CD14-positive monocyte (primary cell): ENCODE measurements at regions not wholly inside any gene's neighbourhood (a gene's known extent, or its start where the extent isn't known, plus 50 kb on each side); places are given as distances from the start of the nearest gene placed in this dataset.

Experiments used
- DNase-seq, 3 donors: peaks; one replicate each; pipeline ENCODE4 v3.0.0-alpha.2; 2011 to 2022
- H2AFZ ChIP-seq: 2 replicates; pipeline ENCODE4 v1.6.0; 2012; ENCODE audit warnings: mild to moderate bottlenecking, low read depth, low read length, inconsistent platforms; ENCODE audit not compliant: insufficient read depth, poor library complexity, severe bottlenecking
- H3K27ac ChIP-seq, 2 donors: 1 replicate in 1 of 2; 2 replicates in 1 of 2; pipeline ENCODE4 v1.5.1; 2012 to 2013; ENCODE audit warnings: low read length in 2 of 2, control low read depth in 1 of 2, inconsistent platforms in 1 of 2, low read depth in 1 of 2, mild to moderate bottlenecking in 1 of 2
- H3K27me3 ChIP-seq, 2 donors: one replicate each; pipeline versions ENCODE4 v1.6.0 to v1.6.1; 2011 to 2013; ENCODE audit warnings: low read length in 2 of 2; ENCODE audit not compliant: control insufficient read depth in 2 of 2, insufficient read depth in 2 of 2
- H3K36me3 ChIP-seq, 2 donors: replicated peaks in 1 of 2; 1 replicate in 1 of 2; 2 replicates in 1 of 2; pipeline versions ENCODE4 v1.5.1 to v1.6.1; 2012 to 2013; ENCODE audit warnings: low read length in 2 of 2, control low read depth in 1 of 2, inconsistent platforms in 1 of 2, mild to moderate bottlenecking in 1 of 2; ENCODE audit not compliant: insufficient read depth in 2 of 2, control insufficient read depth in 1 of 2
- H3K4me1 ChIP-seq, 2 donors: 1 replicate in 1 of 2; 2 replicates in 1 of 2; pipeline versions ENCODE4 v1.5.1 to v1.6.1; 2012 to 2013; ENCODE audit warnings: low read length in 2 of 2, control low read depth in 1 of 2, inconsistent platforms in 1 of 2, mild to moderate bottlenecking in 1 of 2, moderate library complexity in 1 of 2; ENCODE audit not compliant: insufficient read depth in 2 of 2, control insufficient read depth in 1 of 2
- H3K4me2 ChIP-seq: replicated peaks from 2 replicates; pipeline ENCODE3; 2012; ENCODE audit warnings: low read length, moderate library complexity, mild to moderate bottlenecking; ENCODE audit not compliant: poor library complexity, severe bottlenecking; ENCODE audit errors: extremely low read depth
- H3K4me3 ChIP-seq, 3 experiments: fragments of 200-600 bp in 1 of 3; sonication (generic) in 1 of 3; replicated peaks in 1 of 3; 1 replicate in 2 of 3; 2 replicates in 1 of 3; pipeline ENCODE4 v1.5.1; 2011 to 2013; ENCODE audit warnings: low read length in 3 of 3, mild to moderate bottlenecking in 3 of 3, control low read depth in 2 of 3, low read depth in 2 of 3, inconsistent platforms in 1 of 3, moderate library complexity in 1 of 3
- H3K79me2 ChIP-seq: 2 replicates; pipeline ENCODE4 v1.6.0; 2012; ENCODE audit warnings: mild to moderate bottlenecking, control low read depth, inconsistent platforms, low read length, moderate library complexity; ENCODE audit not compliant: insufficient read depth
- H3K9ac ChIP-seq: 2 replicates; pipeline ENCODE4 v1.6.0; 2017; ENCODE audit warnings: low read length, mild to moderate bottlenecking; ENCODE audit not compliant: insufficient read depth, poor library complexity, severe bottlenecking
- H3K9me3 ChIP-seq, 2 donors: replicated peaks in 1 of 2; 1 replicate in 1 of 2; 2 replicates in 1 of 2; pipeline versions ENCODE4 v1.5.1 to v1.6.1; 2012 to 2013; ENCODE audit warnings: low read length in 2 of 2, control low read depth in 1 of 2; ENCODE audit not compliant: control insufficient read depth in 1 of 2, insufficient read depth in 1 of 2
- H4K20me1 ChIP-seq: 2 replicates; pipeline ENCODE4 v1.6.0; 2012; ENCODE audit warnings: mild to moderate bottlenecking, low read length, control low read depth, moderate library complexity; ENCODE audit not compliant: insufficient read depth
- H3K27ac Mint-ChIP-seq, 7 donors: one replicate each; pipeline ENCODE4 v1.8.0; 2020; ENCODE audit warnings: mild to moderate bottlenecking in 7 of 7, mixed read lengths in 7 of 7, moderate library complexity in 6 of 7, inconsistent platforms in 2 of 7
- H3K27me3 Mint-ChIP-seq, 3 donors: one replicate each; pipeline ENCODE4 v1.8.0; 2021 to 2022; ENCODE audit warnings: low read depth in 3 of 3, mild to moderate bottlenecking in 3 of 3, mixed read lengths in 3 of 3, moderate library complexity in 3 of 3, inconsistent platforms in 1 of 3
- H3K36me3 Mint-ChIP-seq, 2 donors: one replicate each; pipeline ENCODE4 v1.8.0; 2020; ENCODE audit warnings: mixed read lengths in 2 of 2, inconsistent platforms in 1 of 2, mild to moderate bottlenecking in 1 of 2
- H3K4me1 Mint-ChIP-seq: one replicate; pipeline ENCODE4 v1.8.0; 2020; ENCODE audit warnings: mild to moderate bottlenecking, mixed read lengths
- H3K4me3 Mint-ChIP-seq, 2 donors: one replicate each; pipeline ENCODE4 v1.8.0; 2020; ENCODE audit warnings: mild to moderate bottlenecking in 2 of 2, mixed read lengths in 2 of 2, moderate library complexity in 1 of 2
- H3K9me3 Mint-ChIP-seq, 7 donors: one replicate each; pipeline ENCODE4 v1.8.0; 2020 to 2022; ENCODE audit warnings: mixed read lengths in 7 of 7, mild to moderate bottlenecking in 6 of 7, moderate library complexity in 6 of 7, inconsistent platforms in 2 of 7
- WGBS: methylation state at CpG from one replicate; pipeline ENCODE4 v1.1.5; 2013; ENCODE audit warnings: missing lambda C conversion rate; ENCODE audit not compliant: insufficient coverage; 5-methylcytosine and 5-hydroxymethylcytosine counted together
- intact Hi-C, 2 donors: fragments of 100-400 bp; cut with micrococcal nuclease; formaldehyde crosslinking; loops; one replicate each; pipeline versions ENCODE4 v1.15.0 to v1.15.1; 2023
- TF ChIP-seq, protein P1 (sequence below): fragments of 200-600 bp; IDR thresholded peaks from one replicate; pipeline ENCODE4 v1.8.0; 2022; ENCODE audit warnings: antibody characterized with exemption, mild to moderate bottlenecking

DNA sequence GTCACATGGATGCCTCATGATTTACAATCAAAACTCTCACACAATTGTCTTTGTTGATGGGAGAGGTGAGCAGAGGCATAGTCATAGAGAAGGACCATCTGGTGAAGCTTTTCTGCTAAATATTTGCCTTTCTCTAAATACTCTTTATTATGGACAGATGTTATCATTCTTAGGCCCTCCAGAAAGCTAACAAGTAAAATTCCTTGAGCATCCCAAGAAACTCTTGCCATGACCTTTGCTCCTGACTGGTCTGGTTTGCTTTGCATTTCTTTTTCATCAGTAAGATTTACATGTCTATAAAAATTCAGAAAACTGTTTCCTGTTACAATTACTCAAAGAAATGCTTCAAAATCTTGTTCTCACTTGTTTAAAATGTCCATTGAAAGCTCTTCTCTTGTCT lies 1336.6 kb upstream of the CDH8 start:
- H3K9me3 Mint-ChIP-seq = no peaks in the 10 kb centered on the region

DNA sequence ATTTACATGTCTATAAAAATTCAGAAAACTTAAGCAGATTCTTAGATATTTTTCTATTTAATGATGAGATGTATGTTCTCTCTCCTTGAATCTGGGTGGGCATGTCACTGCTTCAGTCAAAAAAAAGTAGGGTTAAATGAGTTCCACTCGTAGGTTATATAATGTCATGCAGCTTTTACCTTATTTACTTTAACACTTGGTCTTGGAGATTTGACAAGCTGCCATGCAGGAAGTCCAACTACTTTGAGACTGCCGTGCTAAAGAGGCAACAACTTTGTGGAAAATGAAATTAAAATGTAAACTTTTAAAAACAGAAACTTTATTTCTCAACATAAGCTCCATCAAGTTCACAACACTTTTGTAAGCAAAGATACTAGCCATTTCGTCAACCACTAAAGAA lies 1336.0 kb upstream of the CDH8 start:
- H3K27ac ChIP-seq = no peak overlapping the region
- no peak overlapping the region for H3K4me3 ChIP-seq
- TF ChIP-seq, protein P1, sequence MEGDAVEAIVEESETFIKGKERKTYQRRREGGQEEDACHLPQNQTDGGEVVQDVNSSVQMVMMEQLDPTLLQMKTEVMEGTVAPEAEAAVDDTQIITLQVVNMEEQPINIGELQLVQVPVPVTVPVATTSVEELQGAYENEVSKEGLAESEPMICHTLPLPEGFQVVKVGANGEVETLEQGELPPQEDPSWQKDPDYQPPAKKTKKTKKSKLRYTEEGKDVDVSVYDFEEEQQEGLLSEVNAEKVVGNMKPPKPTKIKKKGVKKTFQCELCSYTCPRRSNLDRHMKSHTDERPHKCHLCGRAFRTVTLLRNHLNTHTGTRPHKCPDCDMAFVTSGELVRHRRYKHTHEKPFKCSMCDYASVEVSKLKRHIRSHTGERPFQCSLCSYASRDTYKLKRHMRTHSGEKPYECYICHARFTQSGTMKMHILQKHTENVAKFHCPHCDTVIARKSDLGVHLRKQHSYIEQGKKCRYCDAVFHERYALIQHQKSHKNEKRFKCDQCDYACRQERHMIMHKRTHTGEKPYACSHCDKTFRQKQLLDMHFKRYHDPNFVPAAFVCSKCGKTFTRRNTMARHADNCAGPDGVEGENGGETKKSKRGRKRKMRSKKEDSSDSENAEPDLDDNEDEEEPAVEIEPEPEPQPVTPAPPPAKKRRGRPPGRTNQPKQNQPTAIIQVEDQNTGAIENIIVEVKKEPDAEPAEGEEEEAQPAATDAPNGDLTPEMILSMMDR = no peak
- H3K4me3 Mint-ChIP-seq = no peak overlapping the region
- H3K9me3 ChIP-seq = no peaks in the 10 kb centered on the region
- H3K4me1 Mint-ChIP-seq = no peaks in the 10 kb centered on the region
- H4K20me1 ChIP-seq = no peaks in the 10 kb centered on the region
- no peaks in the 10 kb centered on the region for H3K79me2 ChIP-seq
- H2AFZ ChIP-seq = no peak overlapping the region
- no peaks in the 10 kb centered on the region for H3K9me3 Mint-ChIP-seq
- WGBS = no CpG with 5 or more reads among the region's 3 CpGs
- no peak overlapping the region for H3K9ac ChIP-seq
- no peaks in the 10 kb centered on the region for H3K36me3 Mint-ChIP-seq
- H3K27ac Mint-ChIP-seq = no peak overlapping the region
- H3K36me3 ChIP-seq = no peaks in the 10 kb centered on the region
- intact Hi-C loops = no loop called here
- no peaks in the 10 kb centered on the region for H3K27me3 Mint-ChIP-seq
- no peaks in the 10 kb centered on the region for H3K4me1 ChIP-seq
- H3K27me3 ChIP-seq = no peaks in the 10 kb centered on the region
- no peak overlapping the region for H3K4me2 ChIP-seq
- DNase-seq = no peak

More for the DNA sequence above, 1336.6 kb upstream of the CDH8 start:
- Mint-ChIP-seq H3K4me3 (no peak overlapping the region), H3K36me3 (no peaks in the 10 kb centered on the region), H3K27me3 (no peaks in the 10 kb centered on the region), H3K27ac (no peak overlapping the region), H3K4me1 (no peaks in the 10 kb centered on the region)
- Histone ChIP-seq H3K36me3 (no peaks in the 10 kb centered on the region), H3K4me2 (no peak overlapping the region), H3K27ac (no peak overlapping the region), H3K4me3 (no peak overlapping the region), H3K9me3 (no peaks in the 10 kb centered on the region), H4K20me1 (no peaks in the 10 kb centered on the region), H3K27me3 (no peaks in the 10 kb centered on the region), H3K9ac (no peak overlapping the region), H3K79me2 (no peaks in the 10 kb centered on the region), H3K4me1 (no peaks in the 10 kb centered on the region), H2AFZ (no peak overlapping the region)
- intact Hi-C loops = no loop called here
- TF ChIP-seq, protein P1 = no peak
- no peak for DNase-seq
